H9 (cell line): ENCODE measurements at regions not wholly inside any gene's neighbourhood (a gene's known extent, or its start where the extent isn't known, plus 50 kb on each side); places are given as distances from the start of the nearest gene placed in this dataset.

ENCODE experiments used
- DNase-seq: peaks from one replicate; pipeline ENCODE4 v3.0.0-alpha.2; 2017
- H2AFZ ChIP-seq: one replicate; pipeline ENCODE4 v1.6.1; 2013; ENCODE audit warnings: mild to moderate bottlenecking, low read length, control low read depth, moderate library complexity
- H2AK5ac ChIP-seq: 2 replicates; pipeline ENCODE4 v1.6.1; 2013; ENCODE audit warnings: low read length, control low read depth, mixed read lengths; ENCODE audit not compliant: insufficient read length
- H2BK120ac ChIP-seq: one replicate; pipeline ENCODE4 v1.6.1; 2013; ENCODE audit warnings: low read depth, mild to moderate bottlenecking, low read length, control low read depth, inconsistent platforms; ENCODE audit not compliant: poor library complexity, severe bottlenecking
- H2BK12ac ChIP-seq: 2 replicates; pipeline ENCODE4 v1.6.1; 2013; ENCODE audit warnings: low read length, control low read depth, mixed read lengths, low read depth; ENCODE audit not compliant: insufficient read length
- H2BK15ac ChIP-seq: 2 replicates; pipeline ENCODE4 v1.6.1; 2013; ENCODE audit warnings: low read depth, low read length, control low read depth
- H2BK20ac ChIP-seq: one replicate; pipeline ENCODE4 v1.6.1; 2013; ENCODE audit warnings: low read depth, mild to moderate bottlenecking, low read length, control low read depth, inconsistent platforms; ENCODE audit not compliant: poor library complexity, severe bottlenecking
- H2BK5ac ChIP-seq: 2 replicates; pipeline ENCODE4 v1.6.1; 2013; ENCODE audit warnings: low read length, control low read depth, mixed read lengths; ENCODE audit not compliant: insufficient read length
- H3K14ac ChIP-seq: 2 replicates; pipeline ENCODE4 v1.6.1; 2013; ENCODE audit warnings: low read length, control low read depth; ENCODE audit not compliant: insufficient read depth
- H3K18ac ChIP-seq: 2 replicates; pipeline ENCODE4 v1.6.1; 2013; ENCODE audit warnings: low read depth, mild to moderate bottlenecking, mixed read lengths, low read length, control low read depth; ENCODE audit not compliant: insufficient read length
- H3K23ac ChIP-seq: 2 replicates; pipeline ENCODE4 v1.6.1; 2013; ENCODE audit warnings: low read length, control low read depth, mixed read lengths, low read depth; ENCODE audit not compliant: insufficient read length
- H3K23me2 ChIP-seq: 2 replicates; pipeline ENCODE4 v1.6.1; 2013; ENCODE audit warnings: low read depth, mild to moderate bottlenecking, mixed read lengths, low read length, control low read depth; ENCODE audit not compliant: insufficient read length, poor library complexity, severe bottlenecking
- H3K27ac ChIP-seq: 2 replicates; pipeline ENCODE4 v1.5.1; 2013; ENCODE audit warnings: low read length, control low read depth, mixed read lengths, low read depth; ENCODE audit not compliant: insufficient read length
- H3K27me3 ChIP-seq: 2 replicates; pipeline ENCODE4 v1.6.1; 2013; ENCODE audit warnings: low read length, control low read depth, inconsistent platforms; ENCODE audit not compliant: insufficient read depth
- H3K4ac ChIP-seq: 2 replicates; pipeline ENCODE4 v1.6.1; 2013; ENCODE audit warnings: low read depth, mild to moderate bottlenecking, control low read depth, inconsistent platforms, low read length, moderate library complexity
- H3K4me1 ChIP-seq: 2 replicates; pipeline ENCODE4 v1.6.1; 2013; ENCODE audit warnings: low read length, control low read depth, inconsistent platforms; ENCODE audit not compliant: insufficient read depth
- H3K4me2 ChIP-seq: 2 replicates; pipeline ENCODE4 v1.6.1; 2013; ENCODE audit warnings: low read length, control low read depth, mixed read lengths; ENCODE audit not compliant: insufficient read length, insufficient read depth
- H3K56ac ChIP-seq: 2 replicates; pipeline ENCODE4 v1.6.1; 2013; ENCODE audit warnings: low read depth, mild to moderate bottlenecking, mixed read lengths, low read length, control low read depth; ENCODE audit not compliant: insufficient read length
- H3K79me1 ChIP-seq: 2 replicates; pipeline ENCODE4 v1.6.1; 2013; ENCODE audit warnings: low read depth, mild to moderate bottlenecking, moderate library complexity, low read length, control low read depth, inconsistent platforms; ENCODE audit not compliant: insufficient read depth, poor library complexity, severe bottlenecking
- H3K79me2 ChIP-seq: 2 replicates; pipeline ENCODE4 v1.6.1; 2013; ENCODE audit warnings: low read length, control low read depth, inconsistent platforms; ENCODE audit not compliant: insufficient read depth
- H3K9ac ChIP-seq: 2 replicates; pipeline ENCODE4 v1.6.1; 2013; ENCODE audit warnings: low read length, control low read depth, mixed read lengths; ENCODE audit not compliant: insufficient read length; ENCODE audit errors: extremely low read depth
- H3K9me3 ChIP-seq: one replicate; pipeline ENCODE4 v1.6.1; 2013; ENCODE audit warnings: low read depth, low read length, inconsistent platforms; ENCODE audit not compliant: control insufficient read depth
- H3T11ph ChIP-seq: one replicate; pipeline ENCODE4 v1.6.1; 2013; ENCODE audit warnings: mild to moderate bottlenecking, low read length, control low read depth, inconsistent platforms
- H4K20me1 ChIP-seq: one replicate; pipeline ENCODE4 v1.6.1; 2013; ENCODE audit not compliant: control insufficient read depth, insufficient read length, insufficient read depth
- H4K5ac ChIP-seq: 2 replicates; pipeline ENCODE4 v1.6.1; 2013; ENCODE audit warnings: low read depth, mild to moderate bottlenecking, mixed read lengths, low read length, control low read depth; ENCODE audit not compliant: insufficient read length
- H4K8ac ChIP-seq: replicated peaks from 2 replicates; pipeline ENCODE4 v1.6.1; 2013; ENCODE audit warnings: low read length, control low read depth, mixed read lengths, low read depth; ENCODE audit not compliant: insufficient read length
- H4K91ac ChIP-seq: 2 replicates; pipeline ENCODE4 v1.6.1; 2013; ENCODE audit warnings: low read depth, mild to moderate bottlenecking, moderate library complexity, mixed read lengths, low read length, control low read depth; ENCODE audit not compliant: insufficient read length
- H3K27ac Mint-ChIP-seq, 3 experiments: 2 replicates in 2 of 3; 3 replicates in 1 of 3; pipeline ENCODE4 v1.8.0; 2020 to 2021; ENCODE audit warnings: mixed read lengths in 3 of 3, mild to moderate bottlenecking in 1 of 3, moderate library complexity in 1 of 3
- H3K27me3 Mint-ChIP-seq: 2 replicates; pipeline ENCODE4 v1.8.0; 2021; ENCODE audit warnings: low read depth, mild to moderate bottlenecking, moderate library complexity, mixed read lengths
- H3K36me3 Mint-ChIP-seq, 3 experiments: 2 replicates in 2 of 3; 3 replicates in 1 of 3; pipeline ENCODE4 v1.8.0; 2020 to 2021; ENCODE audit warnings: low read depth in 3 of 3, mixed read lengths in 3 of 3; ENCODE audit not compliant: insufficient read depth in 1 of 3
- H3K4me1 Mint-ChIP-seq, 2 experiments: 2 replicates each; pipeline ENCODE4 v1.8.0; 2020; ENCODE audit warnings: mixed read lengths in 2 of 2
- H3K4me3 Mint-ChIP-seq, 2 experiments: 2 replicates in 1 of 2; 3 replicates in 1 of 2; pipeline ENCODE4 v1.8.0; 2020 to 2021; ENCODE audit warnings: mild to moderate bottlenecking in 2 of 2, mixed read lengths in 2 of 2, moderate library complexity in 1 of 2
- H3K9me3 Mint-ChIP-seq, 2 experiments: 2 replicates in 1 of 2; 3 replicates in 1 of 2; pipeline ENCODE4 v1.8.0; 2020; ENCODE audit warnings: mild to moderate bottlenecking in 2 of 2, mixed read lengths in 2 of 2, moderate library complexity in 1 of 2
- CTCF ChIP-seq: fragments of 200-600 bp; sonication (generic); conservative IDR thresholded peaks from 3 replicates; pipeline ENCODE4 v1.8.0; 2021; ENCODE audit warnings: antibody characterized with exemption, mild to moderate bottlenecking
- WGBS: extraction: QIAGEN DNeasy Blood & Tissue Kit; methylation state at CpG from one replicate; pipeline ENCODE4 v1.1.7; 2013; ENCODE audit warnings: missing lambda C conversion rate, low lambda C conversion rate, mixed read lengths; ENCODE audit not compliant: insufficient read length; ENCODE audit errors: extremely low coverage; 5-methylcytosine and 5-hydroxymethylcytosine counted together

GRCh38 chr1:50346621-50347020 is 76.6 kb downstream of the DMRTA2 start:
- Mint-ChIP-seq H3K27ac (no peak overlapping the region), H3K36me3 (no peaks in the 10 kb centered on the region; a peak in 1 of 7 replicates), H3K4me3 (no peak overlapping the region), H3K27me3 (peaks cover 29% of the 10 kb centered on the region), H3K4me1 (peaks cover 11 to 12% of the 10 kb centered on the region in 2 experiments), H3K9me3 (peaks cover 4 to 23% of the 10 kb centered on the region in 2 experiments; a peak in 4 of 5 replicates)
- no peak overlapping the region for H2BK5ac ChIP-seq
- H3K14ac ChIP-seq: no peak overlapping the region
- no peak overlapping the region for H2AK5ac ChIP-seq
- no peak overlapping the region for H3K4me2 ChIP-seq
- H3K56ac ChIP-seq: no peak overlapping the region
- no peak overlapping the region for H2BK12ac ChIP-seq
- H4K91ac ChIP-seq: no peak overlapping the region
- H3K4ac ChIP-seq: no peak overlapping the region
- no peak overlapping the region for H4K5ac ChIP-seq
- H3K18ac ChIP-seq: no peak overlapping the region
- H3K23ac ChIP-seq: no peak overlapping the region
- no peak overlapping the region for H2AFZ ChIP-seq
- no peaks in the 10 kb centered on the region for H4K20me1 ChIP-seq
- no peaks in the 10 kb centered on the region for H3K79me1 ChIP-seq
- no peak overlapping the region for H4K8ac ChIP-seq
- H3K23me2 ChIP-seq: no peaks in the 10 kb centered on the region
- DNase-seq: no peak
- no peak overlapping the region for H2BK15ac ChIP-seq
- H3T11ph ChIP-seq: no peak overlapping the region
- H3K9me3 ChIP-seq: no peaks in the 10 kb centered on the region
- no peaks in the 10 kb centered on the region for H3K79me2 ChIP-seq
- no peak overlapping the region for H2BK20ac ChIP-seq
- no peaks in the 10 kb centered on the region for H3K4me1 ChIP-seq
- H3K27ac ChIP-seq: no peak overlapping the region
- WGBS: no CpG with 5 or more reads among the region's 7 CpGs
- no peaks in the 10 kb centered on the region for H3K27me3 ChIP-seq
- H3K9ac ChIP-seq: no peak overlapping the region
- no peak for TF ChIP-seq CTCF
- no peak overlapping the region for H2BK120ac ChIP-seq
